ENCODE measurements at regions not wholly inside any gene's neighbourhood (a gene's known extent, or its start where the extent isn't known, plus 50 kb on each side); places are given as distances from the start of the nearest gene placed in this dataset.

GRCh38 chr15:68500363-68501258 is 68.6 kb upstream of the ITGA11 start:
- no peak for TF ChIP-seq EZH2phosphoT487 (IDR thresholded peaks at IDR 0.05; ENCODE audit: borderline replicate concordance, low read depth)
- no peak for TF ChIP-seq FOXM1 (IDR thresholded peaks at IDR 0.05; ENCODE audit: low read depth)
- no peak for TF ChIP-seq GATA2 (CRISPR knock-in tag; IDR thresholded peaks at IDR 0.05)
- no peak for TF ChIP-seq CTCF (IDR thresholded peaks at IDR 0.05)
- TF ChIP-seq RAD21 (IDR thresholded peaks at IDR 0.05; ENCODE audit: low read length) = no peak
- TF ChIP-seq ZBTB33 (IDR thresholded peaks at IDR 0.05; ENCODE audit: borderline replicate concordance, low read depth) = no peak
- no peak for TF ChIP-seq TCF12 (IDR thresholded peaks at IDR 0.05)
- TF ChIP-seq NRF1 (IDR thresholded peaks at IDR 0.05; ENCODE audit: low read depth, low read length) = no peak
- no peak for TF ChIP-seq RCOR1 (IDR thresholded peaks at IDR 0.05; ENCODE audit: low read length)
- TF ChIP-seq MAX (IDR thresholded peaks at IDR 0.05; ENCODE audit: low read depth) = no peak
- no peak for TF ChIP-seq IRF3 (IDR thresholded peaks at IDR 0.05; ENCODE audit: low read depth, low read length)

All from SK-N-SH (cell line).